ENCODE measurements at regions not wholly inside any gene's neighbourhood (a gene's known extent, or its start where the extent isn't known, plus 50 kb on each side); places are given as distances from the start of the nearest gene placed in this dataset.

GRCh38 chr1:221066351-221067001, 187.2 kb downstream of the HLX start:
- TF ChIP-seq CTCF (IDR thresholded peaks at IDR 0.05) (no peak), POLR2A (IDR thresholded peaks at IDR 0.05) (no peak)

Measured in testis (tissue), 2 donors.